ENCODE measurements at regions not wholly inside any gene's neighbourhood (a gene's known extent, or its start where the extent isn't known, plus 50 kb on each side); places are given as distances from the start of the nearest gene placed in this dataset.
A peak's percentile ranks its signal among the peaks of the same experiment; 100 is the strongest.

DNA sequence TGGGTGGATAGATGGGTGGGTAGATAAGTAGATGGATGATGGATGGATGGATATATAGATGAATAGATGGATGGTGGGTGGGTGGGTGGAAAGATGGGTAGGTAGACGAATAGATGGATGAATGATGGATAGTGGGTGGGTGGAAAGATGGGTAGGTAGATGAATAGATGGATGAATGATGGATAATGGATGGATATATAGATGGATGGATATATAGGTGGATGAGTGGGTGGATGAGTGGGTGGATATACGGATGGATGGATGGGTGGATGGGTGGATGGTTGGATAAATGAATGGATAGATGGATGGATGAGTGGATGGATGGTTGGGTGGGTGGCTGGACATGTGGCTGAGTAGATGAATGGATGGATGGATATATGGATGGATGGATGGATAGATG is 53.1 kb upstream of the THY1 start:
- TF ChIP-seq CREB1 (IDR thresholded peaks at IDR 0.05; ENCODE audit: low read depth): no peak
- TF ChIP-seq EGR1 (IDR thresholded peaks at IDR 0.05): no peak
- TF ChIP-seq EP300 (IDR thresholded peaks at IDR 0.05; ENCODE audit: borderline replicate concordance): no peak
- no peak for TF ChIP-seq YY1 (IDR thresholded peaks at IDR 0.05; ENCODE audit: low read depth)
- no peak for TF ChIP-seq TEAD4 (IDR thresholded peaks at IDR 0.05)
- no peak for TF ChIP-seq RAD21 (IDR thresholded peaks at IDR 0.05; ENCODE audit: low read depth)
- no peak for TF ChIP-seq NFIC (IDR thresholded peaks at IDR 0.05)
- no peak for TF ChIP-seq TAF1 (IDR thresholded peaks at IDR 0.05; ENCODE audit: low read depth)
- TF ChIP-seq, protein P1, sequence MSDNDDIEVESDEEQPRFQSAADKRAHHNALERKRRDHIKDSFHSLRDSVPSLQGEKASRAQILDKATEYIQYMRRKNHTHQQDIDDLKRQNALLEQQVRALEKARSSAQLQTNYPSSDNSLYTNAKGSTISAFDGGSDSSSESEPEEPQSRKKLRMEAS (IDR thresholded peaks at IDR 0.05): no peak
- TF ChIP-seq, protein P2, sequence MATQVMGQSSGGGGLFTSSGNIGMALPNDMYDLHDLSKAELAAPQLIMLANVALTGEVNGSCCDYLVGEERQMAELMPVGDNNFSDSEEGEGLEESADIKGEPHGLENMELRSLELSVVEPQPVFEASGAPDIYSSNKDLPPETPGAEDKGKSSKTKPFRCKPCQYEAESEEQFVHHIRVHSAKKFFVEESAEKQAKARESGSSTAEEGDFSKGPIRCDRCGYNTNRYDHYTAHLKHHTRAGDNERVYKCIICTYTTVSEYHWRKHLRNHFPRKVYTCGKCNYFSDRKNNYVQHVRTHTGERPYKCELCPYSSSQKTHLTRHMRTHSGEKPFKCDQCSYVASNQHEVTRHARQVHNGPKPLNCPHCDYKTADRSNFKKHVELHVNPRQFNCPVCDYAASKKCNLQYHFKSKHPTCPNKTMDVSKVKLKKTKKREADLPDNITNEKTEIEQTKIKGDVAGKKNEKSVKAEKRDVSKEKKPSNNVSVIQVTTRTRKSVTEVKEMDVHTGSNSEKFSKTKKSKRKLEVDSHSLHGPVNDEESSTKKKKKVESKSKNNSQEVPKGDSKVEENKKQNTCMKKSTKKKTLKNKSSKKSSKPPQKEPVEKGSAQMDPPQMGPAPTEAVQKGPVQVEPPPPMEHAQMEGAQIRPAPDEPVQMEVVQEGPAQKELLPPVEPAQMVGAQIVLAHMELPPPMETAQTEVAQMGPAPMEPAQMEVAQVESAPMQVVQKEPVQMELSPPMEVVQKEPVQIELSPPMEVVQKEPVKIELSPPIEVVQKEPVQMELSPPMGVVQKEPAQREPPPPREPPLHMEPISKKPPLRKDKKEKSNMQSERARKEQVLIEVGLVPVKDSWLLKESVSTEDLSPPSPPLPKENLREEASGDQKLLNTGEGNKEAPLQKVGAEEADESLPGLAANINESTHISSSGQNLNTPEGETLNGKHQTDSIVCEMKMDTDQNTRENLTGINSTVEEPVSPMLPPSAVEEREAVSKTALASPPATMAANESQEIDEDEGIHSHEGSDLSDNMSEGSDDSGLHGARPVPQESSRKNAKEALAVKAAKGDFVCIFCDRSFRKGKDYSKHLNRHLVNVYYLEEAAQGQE (IDR thresholded peaks at IDR 0.05; ENCODE audit: low read depth): no peak
- no peak for TF ChIP-seq ZBTB7A (IDR thresholded peaks at IDR 0.05; ENCODE audit: low read depth)
- no peak for TF ChIP-seq TCF12 (IDR thresholded peaks at IDR 0.05; ENCODE audit: low read depth)

DNA sequence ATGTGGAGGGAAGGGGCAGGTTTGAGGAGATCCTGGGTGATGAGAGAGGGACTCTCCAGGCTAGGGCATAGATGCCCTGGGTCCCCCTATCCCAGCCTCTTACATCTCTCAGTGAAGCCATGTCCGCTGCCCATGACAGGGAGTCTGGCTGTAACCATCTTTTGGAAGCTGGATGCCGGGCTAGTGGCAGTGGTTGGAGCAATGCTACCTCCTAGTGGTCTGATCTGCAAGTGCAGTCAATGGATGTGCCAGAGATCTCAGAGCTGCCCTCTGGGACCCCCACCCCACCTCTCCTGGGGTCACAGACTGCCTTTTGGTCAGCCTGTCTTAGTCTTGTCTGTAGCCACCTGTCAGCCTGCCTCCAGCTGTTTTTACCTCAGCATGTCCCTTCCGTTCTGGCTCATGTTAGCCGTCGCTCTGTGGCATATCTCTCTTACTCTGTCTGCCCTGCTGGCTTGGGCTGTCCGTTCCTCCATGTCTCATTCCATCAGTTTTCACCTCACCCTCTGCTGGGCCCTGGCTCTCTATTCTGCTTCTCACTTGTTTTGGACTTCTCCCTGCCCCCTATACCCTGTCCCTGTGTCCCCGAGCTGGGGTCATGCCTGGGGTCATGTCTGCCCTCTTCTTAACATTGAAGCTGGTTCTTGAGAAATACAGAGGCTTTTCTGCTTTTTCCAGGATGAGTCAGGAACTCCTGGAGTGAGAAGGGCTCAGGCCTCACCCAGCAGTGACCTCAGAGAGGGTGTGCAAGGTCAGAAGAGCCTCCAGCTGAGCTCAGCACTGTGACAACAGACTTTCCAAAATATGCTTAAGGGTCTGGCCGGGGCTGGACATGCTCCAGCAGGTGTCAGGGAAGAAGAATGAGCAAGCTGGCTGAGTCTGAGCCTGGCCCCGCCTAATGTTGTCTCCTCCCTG is 52.0 kb upstream of the THY1 start:
- TF ChIP-seq TAF1 (IDR thresholded peaks at IDR 0.05; ENCODE audit: low read depth): no peak
- TF ChIP-seq FOXM1 (IDR thresholded peaks at IDR 0.05; ENCODE audit: borderline replicate concordance, low read depth): no peak
- peak; percentile 75; the same call in 1 of the 2 replicates for TF ChIP-seq ZBTB7A (IDR thresholded peaks at IDR 0.05; ENCODE audit: low read depth)
- TF ChIP-seq, protein P1 (IDR thresholded peaks at IDR 0.05): no peak
- TF ChIP-seq CREB1 (IDR thresholded peaks at IDR 0.05; ENCODE audit: low read depth): no peak
- TF ChIP-seq, protein P3, sequence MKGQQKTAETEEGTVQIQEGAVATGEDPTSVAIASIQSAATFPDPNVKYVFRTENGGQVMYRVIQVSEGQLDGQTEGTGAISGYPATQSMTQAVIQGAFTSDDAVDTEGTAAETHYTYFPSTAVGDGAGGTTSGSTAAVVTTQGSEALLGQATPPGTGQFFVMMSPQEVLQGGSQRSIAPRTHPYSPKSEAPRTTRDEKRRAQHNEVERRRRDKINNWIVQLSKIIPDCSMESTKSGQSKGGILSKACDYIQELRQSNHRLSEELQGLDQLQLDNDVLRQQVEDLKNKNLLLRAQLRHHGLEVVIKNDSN (IDR thresholded peaks at IDR 0.05): no peak
- peak; percentile 62 for TF ChIP-seq NFIC (IDR thresholded peaks at IDR 0.05)
- peak; percentile 76 for TF ChIP-seq EP300 (IDR thresholded peaks at IDR 0.05; ENCODE audit: borderline replicate concordance)
- no peak for TF ChIP-seq EGR1 (IDR thresholded peaks at IDR 0.05)
- peak; percentile 75 for TF ChIP-seq TCF12 (IDR thresholded peaks at IDR 0.05; ENCODE audit: low read depth)
- no peak for TF ChIP-seq TEAD4 (IDR thresholded peaks at IDR 0.05)
- TF ChIP-seq RAD21 (IDR thresholded peaks at IDR 0.05; ENCODE audit: low read depth): peak; percentile 98
- TF ChIP-seq, protein P2 (IDR thresholded peaks at IDR 0.05; ENCODE audit: low read depth): no peak
- no peak for TF ChIP-seq YY1 (IDR thresholded peaks at IDR 0.05; ENCODE audit: low read depth)
- TF ChIP-seq CEBPB (IDR thresholded peaks at IDR 0.05): peak; percentile 46; the same call in 1 of the 2 replicates

DNA sequence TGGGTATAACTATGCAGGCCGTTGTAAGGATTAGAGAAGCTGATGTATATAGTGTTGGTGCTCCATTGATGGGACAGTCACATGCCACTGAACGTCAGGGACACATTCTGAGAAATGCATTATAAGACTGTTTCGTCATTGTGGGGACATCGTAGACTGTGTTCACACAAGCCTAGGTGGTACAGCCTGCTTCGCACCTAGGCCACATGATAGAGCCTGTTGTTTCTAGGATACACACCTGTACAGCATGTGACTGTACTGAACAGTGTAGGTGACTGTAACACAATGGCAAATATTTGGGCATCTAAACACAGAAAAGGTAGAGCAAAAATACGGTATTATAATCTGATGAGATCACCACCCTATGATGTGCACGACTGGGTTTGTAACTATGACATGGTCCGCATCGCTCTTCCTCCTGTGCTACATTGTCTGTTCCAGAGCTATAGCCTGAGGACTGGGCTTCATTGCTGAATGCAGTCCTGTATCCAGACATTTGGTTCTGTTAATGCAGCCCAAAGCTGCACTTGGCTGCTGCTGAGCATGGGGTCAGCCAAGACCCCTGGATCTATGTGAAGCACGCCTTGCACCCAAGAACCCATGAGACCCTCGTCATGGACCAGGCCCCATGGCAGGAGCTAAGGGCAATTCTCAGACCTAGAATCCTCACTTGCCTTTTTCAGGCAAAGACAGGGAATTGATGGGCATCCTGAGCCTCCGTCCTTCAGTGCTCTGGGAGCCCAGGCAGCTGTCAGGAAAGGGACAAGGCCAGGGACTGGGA is 51.1 kb upstream of the THY1 start:
- TF ChIP-seq YY1 (IDR thresholded peaks at IDR 0.05; ENCODE audit: low read depth): no peak
- TF ChIP-seq FOXM1 (IDR thresholded peaks at IDR 0.05; ENCODE audit: borderline replicate concordance, low read depth): no peak
- TF ChIP-seq TCF12 (IDR thresholded peaks at IDR 0.05; ENCODE audit: low read depth): no peak
- no peak for TF ChIP-seq NFIC (IDR thresholded peaks at IDR 0.05)

DNA sequence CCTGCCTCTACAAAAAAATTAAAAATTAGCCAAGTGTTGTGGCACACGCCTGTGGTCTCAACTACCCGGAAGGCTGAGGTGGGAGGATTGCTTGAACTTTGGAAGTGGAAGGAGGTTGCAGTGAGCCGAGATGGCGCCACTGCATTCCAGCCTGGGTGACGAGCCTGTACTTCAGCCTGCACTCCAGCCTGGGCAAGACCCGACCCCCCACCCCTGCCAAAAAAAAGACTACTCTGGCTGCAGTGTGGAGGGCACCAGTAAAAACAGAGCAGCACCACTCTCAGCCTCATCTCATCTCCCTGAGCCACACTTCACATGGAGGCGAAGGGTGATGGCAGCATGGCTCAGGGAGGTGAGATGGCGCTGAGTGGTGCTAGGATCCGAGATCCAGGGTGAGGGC is 50.3 kb upstream of the THY1 start:
- TF ChIP-seq, protein P1 (IDR thresholded peaks at IDR 0.05): no peak
- no peak for TF ChIP-seq TAF1 (IDR thresholded peaks at IDR 0.05; ENCODE audit: low read depth)
- TF ChIP-seq, protein P2 (IDR thresholded peaks at IDR 0.05; ENCODE audit: low read depth): no peak
- TF ChIP-seq FOXM1 (IDR thresholded peaks at IDR 0.05; ENCODE audit: borderline replicate concordance, low read depth): no peak
- TF ChIP-seq EP300 (IDR thresholded peaks at IDR 0.05; ENCODE audit: borderline replicate concordance): no peak
- no peak for TF ChIP-seq CREB1 (IDR thresholded peaks at IDR 0.05; ENCODE audit: low read depth)
- no peak for TF ChIP-seq ZBTB7A (IDR thresholded peaks at IDR 0.05; ENCODE audit: low read depth)

All from Ishikawa (cell line).